Adrenal gland (tissue), 9 donors: ENCODE measurements at regions not wholly inside any gene's neighbourhood (a gene's known extent, or its start where the extent isn't known, plus 50 kb on each side); places are given as distances from the start of the nearest gene placed in this dataset.

Experiments used
- DNase-seq, 7 donors: peaks; one replicate each; pipeline ENCODE4 v3.0.0-alpha.2; 2019 to 2020
- H3K27ac ChIP-seq, 5 donors: fragments of 200-600 bp; sonication (generic) in 4 of 5; 1 replicate in 3 of 5; 2 replicates in 2 of 5; pipeline versions ENCODE4 v1.5.1 to v1.8.0; 2016 to 2020; ENCODE audit warnings: mild to moderate bottlenecking in 1 of 5
- H3K27me3 ChIP-seq: fragments of 200-600 bp; 2 replicates; pipeline ENCODE4 v1.8.0; 2021
- H3K36me3 ChIP-seq, 2 donors: fragments of 200-600 bp; replicated peaks in 1 of 2; 1 replicate in 1 of 2; 2 replicates in 1 of 2; pipeline versions ENCODE4 v1.5.1 to v1.8.0; 2018 to 2022
- H3K4me1 ChIP-seq, 2 donors: fragments of 200-600 bp; replicated peaks in 1 of 2; 1 replicate in 1 of 2; 2 replicates in 1 of 2; pipeline versions ENCODE4 v1.5.1 to v1.8.0; 2018 to 2021
- H3K4me3 ChIP-seq, 4 donors: fragments of 200-600 bp; sonication (generic) in 3 of 4; one replicate each; pipeline ENCODE4 v1.5.1; 2016 to 2018
- H3K9me3 ChIP-seq, 3 donors: fragments of 200-600 bp; sonication (generic) in 1 of 3; replicated peaks in 1 of 3; 1 replicate in 2 of 3; 2 replicates in 1 of 3; pipeline versions ENCODE4 v1.5.1 to v1.8.0; 2016 to 2021
- CTCF ChIP-seq, 6 experiments: fragments of 450-650 bp in 4 of 6; fragments of 200-600 bp in 2 of 6; sonication (generic) in 1 of 6; IDR thresholded peaks; 1 replicate in 5 of 6; 2 replicates in 1 of 6; pipeline versions ENCODE4 v1.5.1 to v1.8.0; 2016 to 2021; ENCODE audit warnings: antibody characterized with exemption in 6 of 6, mild to moderate bottlenecking in 2 of 6, moderate library complexity in 1 of 6
- POLR2A ChIP-seq, 2 donors: fragments of 450-650 bp; IDR thresholded peaks; one replicate each; pipeline ENCODE4 v1.6.1; 2017; ENCODE audit warnings: antibody characterized with exemption in 2 of 2, mild to moderate bottlenecking in 2 of 2, moderate library complexity in 1 of 2
- WGBS, 4 donors: extraction: QIAGEN DNeasy Blood & Tissue Kit in 2 of 4; methylation state at CpG; one replicate each; pipeline versions ENCODE4 v1.1.5 to v1.1.7; 2013 to 2017; 5-methylcytosine and 5-hydroxymethylcytosine counted together
- intact Hi-C, 2 donors: fragments of 100-400 bp; cut with DNase I; formaldehyde crosslinking; loops; one replicate each; pipeline versions ENCODE4 v1.14.1 to v1.15.0; 2022 to 2023
- donor health status: healthy with polysubstance abuse.
- donor health status: Bipolar disorder and iron deficiency.
- donor health status: DM: yes; HTN: yes; CAD: no.
- donor health status: DM: no; HTN: no; CAD: no.
- donor health status: DM: no; HTN: no; CAD: no.

DNA sequence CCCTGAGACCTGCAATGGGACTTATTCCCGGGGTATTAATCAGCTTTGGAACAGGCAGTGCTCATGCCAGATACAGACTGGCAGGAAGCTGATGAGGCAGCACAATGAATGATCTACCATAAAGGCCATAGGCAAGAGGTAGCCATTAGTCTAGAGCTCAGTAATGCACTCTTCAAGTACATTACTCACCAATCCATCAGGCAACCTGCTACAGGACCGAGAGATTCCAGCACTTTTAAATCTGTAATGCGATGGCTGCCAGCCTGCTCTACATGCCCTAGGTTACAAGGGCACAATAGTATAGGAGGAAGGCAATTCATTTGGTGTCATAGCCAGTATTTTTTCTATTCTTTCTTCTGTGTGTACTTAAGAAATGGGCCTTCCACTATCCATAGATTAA lies 217.8 kb upstream of the PMFBP1 start:
- 86 to 89% (median 87%) methylated on average over 3 of the region's 3 CpGs for WGBS, 4 donors
- no peak for DNase-seq

GRCh38 chr16:72388007-72388406 lies 216.1 kb upstream of the PMFBP1 start:
- peaks cover 0 to 18% (median 6%) of the 10 kb centered on the region in 3 donors for H3K9me3 ChIP-seq
- TF ChIP-seq POLR2A (IDR thresholded peaks at IDR 0.05) (no peak), CTCF (IDR thresholded peaks at IDR 0.05) (no peak)
- intact Hi-C loops, result no loop called here
- H3K27me3 ChIP-seq, result no peaks in the 10 kb centered on the region
- DNase-seq, result no peak
- no peaks in the 10 kb centered on the region for H3K36me3 ChIP-seq
- H3K27ac ChIP-seq, result no peak overlapping the region
- H3K4me1 ChIP-seq, result no peaks in the 10 kb centered on the region
- no peak overlapping the region for H3K4me3 ChIP-seq

More for the DNA sequence above, 217.8 kb upstream of the PMFBP1 start:
- intact Hi-C loops, result no loop called here
- H3K4me1 ChIP-seq, result no peaks in the 10 kb centered on the region
- no peak for TF ChIP-seq CTCF (IDR thresholded peaks at IDR 0.05)
- H3K36me3 ChIP-seq, result no peaks in the 10 kb centered on the region
- H3K27me3 ChIP-seq, result no peaks in the 10 kb centered on the region
- H3K4me3 ChIP-seq, result no peak overlapping the region
- no peak overlapping the region for H3K27ac ChIP-seq
- H3K9me3 ChIP-seq, result peaks cover 0 to 18% (median 14%) of the 10 kb centered on the region in 3 donors

GRCh38 chr16:72384651-72385050 lies 212.7 kb upstream of the PMFBP1 start:
- TF ChIP-seq POLR2A (IDR thresholded peaks at IDR 0.05) (no peak), CTCF (IDR thresholded peaks at IDR 0.05) (no peak)
- Histone ChIP-seq H3K4me1 (no peaks in the 10 kb centered on the region), H3K27ac (no peak overlapping the region), H3K27me3 (no peaks in the 10 kb centered on the region), H3K4me3 (no peak overlapping the region), H3K9me3 (peaks cover 0 to 18% (median 6%) of the 10 kb centered on the region in 3 donors), H3K36me3 (no peaks in the 10 kb centered on the region)
- no peak for DNase-seq
- WGBS, 4 donors, result 92 to 95% (median 94%) methylated on average over 5 of the region's 5 CpGs
- intact Hi-C loops, result no loop called here

GRCh38 chr16:72380283-72380682 lies 208.3 kb upstream of the PMFBP1 start:
- DNase-seq, result no peak
- 84 to 90% (median 87%) methylated on average over 1 of the region's 1 CpG for WGBS, 4 donors
- H3K27me3 ChIP-seq, result no peaks in the 10 kb centered on the region
- intact Hi-C loops, result no loop called here
- H3K36me3 ChIP-seq, result no peaks in the 10 kb centered on the region
- H3K9me3 ChIP-seq, result no peaks in the 10 kb centered on the region
- no peak overlapping the region for H3K4me3 ChIP-seq
- TF ChIP-seq CTCF (IDR thresholded peaks at IDR 0.05) (no peak), POLR2A (IDR thresholded peaks at IDR 0.05) (no peak)
- H3K27ac ChIP-seq, result no peak overlapping the region
- no peaks in the 10 kb centered on the region for H3K4me1 ChIP-seq
